Stimulated activated CD4-positive, alpha-beta T cell treated with anti-CD3 and anti-CD28 coated beads, Interleukin-2, amount 100 ng/mL, for 48 hours (primary cell): ENCODE measurements at regions not wholly inside any gene's neighbourhood (a gene's known extent, or its start where the extent isn't known, plus 50 kb on each side); places are given as distances from the start of the nearest gene placed in this dataset.
"Not testable (repeated sequence)": the region's sequence is repeated elsewhere in the genome, so short reads cannot be mapped to it uniquely, and the experiment has no call there.

Experiments used
- DNase-seq, 2 donors: peaks; one replicate each; pipeline ENCODE4 v3.0.0-alpha.2; 2020

- no peak for DNase-seq
Measured at GRCh38 chr11:134505125-134505524, 93.1 kb upstream of the B3GAT1 start.

DNA sequence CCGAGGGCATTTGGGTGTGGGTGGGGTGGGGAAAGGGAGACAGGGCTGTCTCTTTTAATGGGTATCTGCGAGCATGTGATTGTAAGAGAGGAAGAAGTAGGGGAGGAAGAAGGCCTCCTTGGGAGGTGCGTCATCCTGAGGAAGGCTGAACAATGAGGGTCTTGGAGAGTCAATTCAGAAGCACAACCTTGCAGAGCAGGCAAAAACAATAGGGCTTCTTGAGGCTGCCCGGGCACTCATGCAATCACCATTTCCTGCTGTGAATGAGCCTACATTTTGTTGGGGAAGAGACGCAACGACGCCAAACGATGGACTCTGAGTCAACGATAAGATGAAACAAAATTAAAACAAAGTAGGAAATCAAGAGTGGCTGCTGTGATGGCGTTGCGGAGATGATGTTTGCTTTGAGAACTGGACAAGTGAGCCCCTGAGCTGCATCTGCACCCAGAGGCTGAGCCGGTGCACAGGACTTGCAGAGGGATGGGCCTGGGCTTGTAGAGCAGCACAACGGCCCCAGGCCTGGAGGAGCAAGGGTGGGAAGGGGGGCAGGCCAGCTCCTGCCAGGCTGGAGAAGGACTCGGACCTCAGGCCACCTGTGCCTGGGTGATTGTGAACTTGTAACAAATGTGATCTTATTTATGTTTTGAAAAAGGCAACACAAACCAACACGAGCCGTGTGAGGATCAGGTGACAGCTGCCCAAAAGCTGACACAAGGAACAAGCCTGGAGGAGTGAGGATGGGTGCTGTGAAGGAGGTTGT is 92.3 kb upstream of the B3GAT1 start:
- DNase-seq, result no peak

DNA sequence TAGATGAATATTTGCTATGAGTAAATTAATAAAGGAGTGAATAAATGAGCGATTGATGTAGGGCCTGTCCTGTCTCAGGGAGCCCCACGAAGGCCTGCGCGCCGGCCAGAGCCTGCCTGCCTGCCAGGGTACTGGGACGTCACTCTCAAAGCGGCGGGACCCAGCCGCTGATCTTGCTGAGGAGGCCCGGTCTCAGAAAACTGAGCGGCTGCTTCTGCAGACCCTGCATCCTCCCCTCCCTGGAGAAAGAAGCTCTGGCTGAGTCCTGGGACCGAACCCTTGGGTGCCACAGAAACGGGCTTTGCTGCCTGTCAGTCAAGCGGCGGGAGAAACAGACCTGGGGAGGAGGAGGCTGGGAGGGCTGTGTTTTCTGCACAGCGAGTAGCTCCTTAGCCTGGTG is 91.6 kb upstream of the B3GAT1 start:
- DNase-seq, result no peak

DNA sequence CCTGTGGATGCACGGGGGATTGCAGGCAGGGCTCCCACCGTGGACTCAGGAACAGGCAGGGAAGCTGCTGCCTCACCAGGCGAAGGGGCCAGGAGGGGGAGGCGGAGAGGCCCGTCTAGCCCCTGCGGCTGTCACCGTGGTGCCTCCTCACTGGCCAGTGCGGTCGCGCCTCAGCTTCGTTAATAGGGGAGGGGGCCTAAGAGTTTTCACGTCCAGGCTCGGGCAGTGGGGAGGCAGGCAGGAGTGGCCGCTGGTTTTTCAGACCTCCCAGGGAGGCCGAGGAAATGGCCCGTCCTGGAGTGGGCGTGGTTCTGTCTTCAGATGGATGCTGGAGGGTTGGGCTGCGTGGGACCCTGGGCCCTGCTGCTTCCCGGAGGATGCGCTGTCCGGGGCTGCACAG is 91.1 kb upstream of the B3GAT1 start:
- DNase-seq, result no peak

DNA sequence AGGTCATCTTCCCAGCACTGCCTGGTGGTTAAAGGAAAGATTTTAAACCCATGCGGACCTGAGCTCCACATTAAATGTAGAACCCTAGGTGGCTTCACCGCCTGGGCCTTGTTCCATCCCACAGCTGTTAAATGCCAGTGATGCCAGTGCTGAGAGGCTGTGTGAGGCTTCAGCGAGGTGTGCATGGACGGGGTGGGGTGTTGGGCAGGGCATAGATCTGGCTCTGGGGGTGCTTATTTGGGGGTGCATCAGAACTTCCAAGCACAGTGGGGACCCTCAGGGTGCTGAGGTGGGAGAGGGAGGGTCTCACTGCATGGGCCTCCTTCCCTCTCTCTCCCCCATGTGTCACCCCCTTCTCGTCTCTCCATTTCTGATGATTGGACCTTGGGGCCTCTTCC is 90.1 kb upstream of the B3GAT1 start:
- DNase-seq, result no peak

DNA sequence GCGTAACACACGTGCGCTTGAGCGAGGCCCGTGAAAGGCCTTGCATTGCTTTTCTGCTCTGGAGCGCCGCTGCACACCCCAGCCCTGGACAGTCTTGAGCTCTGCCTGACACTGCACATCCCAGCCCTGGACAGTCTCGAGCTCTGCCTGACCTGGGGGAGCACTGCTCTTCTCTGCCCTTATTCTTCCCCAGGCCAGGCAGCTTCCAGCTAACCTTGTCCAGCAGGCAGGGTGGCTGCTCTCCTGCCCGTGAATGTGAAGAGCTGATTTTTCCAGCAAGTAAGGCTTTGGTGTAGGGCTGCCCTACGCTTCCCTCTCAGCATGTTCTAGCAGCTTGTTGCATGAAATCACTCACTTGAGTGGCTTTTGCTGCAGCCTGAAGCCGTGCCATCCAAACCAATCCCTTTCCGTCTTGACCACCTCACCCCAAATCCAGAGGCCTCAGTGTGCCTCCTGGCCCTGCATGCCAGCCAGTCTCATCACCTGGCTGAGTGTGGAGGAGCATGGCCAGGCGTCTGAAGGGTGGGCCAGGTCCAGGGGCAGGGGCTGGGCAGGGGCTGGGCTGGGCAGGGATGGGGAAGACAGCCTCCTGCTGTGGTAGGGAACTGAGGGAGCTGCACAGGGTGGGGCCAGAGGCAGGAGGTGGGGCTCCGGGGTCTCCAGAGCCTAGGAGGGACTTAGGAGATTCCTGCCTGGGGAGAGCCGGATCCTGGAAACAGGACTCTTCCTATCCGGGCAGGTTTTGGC is 89.5 kb upstream of the B3GAT1 start:
- no peak for DNase-seq

GRCh38 chr11:134500621-134501020 is 88.6 kb upstream of the B3GAT1 start:
- DNase-seq, result no peak

DNA sequence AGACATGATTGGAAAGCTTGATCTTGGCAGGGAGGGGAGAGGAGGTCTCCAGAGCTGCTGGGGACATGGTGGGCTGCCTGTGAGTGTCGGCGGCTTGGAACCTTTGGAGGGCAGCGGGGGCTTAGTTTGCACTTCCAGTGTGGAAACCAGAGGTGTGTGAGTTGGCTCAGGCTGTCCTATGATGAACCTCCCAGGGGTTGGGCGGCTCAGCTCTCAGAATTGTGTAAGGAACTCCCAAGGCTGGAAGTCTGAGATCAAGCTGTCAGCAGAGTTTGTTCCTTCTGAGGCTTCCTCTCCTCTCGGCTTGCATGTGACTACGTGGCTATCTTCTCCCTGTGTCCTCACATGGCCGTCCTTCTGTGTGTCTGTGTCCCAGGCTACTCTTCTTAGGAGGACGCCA is 87.9 kb upstream of the B3GAT1 start:
- DNase-seq, result no peak

- no peak for DNase-seq
Measured at GRCh38 chr11:134498326-134499139, 86.5 kb upstream of the B3GAT1 start.

GRCh38 chr11:134497586-134497985 is 85.5 kb upstream of the B3GAT1 start:
- DNase-seq, result no peak

DNA sequence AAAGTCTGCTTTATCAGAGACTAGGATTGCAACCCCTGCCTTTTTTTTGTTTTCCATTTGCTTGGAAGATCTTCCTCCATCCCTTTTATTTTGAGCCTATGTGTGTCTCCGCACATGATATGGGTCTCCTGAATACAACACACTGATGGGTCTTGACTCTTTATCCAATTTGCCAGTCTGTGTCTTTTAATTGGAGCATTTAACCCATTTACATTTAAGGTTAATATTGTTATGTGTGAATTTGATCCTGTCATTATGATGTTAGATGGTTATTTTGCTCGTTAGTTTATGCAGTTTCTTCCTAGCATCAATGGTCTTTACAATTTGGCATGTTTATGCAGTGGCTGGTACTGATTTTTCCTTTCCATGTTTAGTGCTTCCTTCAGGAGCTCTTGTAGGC is 84.0 kb upstream of the B3GAT1 start:
- DNase-seq, result not testable (repeated sequence)

DNA sequence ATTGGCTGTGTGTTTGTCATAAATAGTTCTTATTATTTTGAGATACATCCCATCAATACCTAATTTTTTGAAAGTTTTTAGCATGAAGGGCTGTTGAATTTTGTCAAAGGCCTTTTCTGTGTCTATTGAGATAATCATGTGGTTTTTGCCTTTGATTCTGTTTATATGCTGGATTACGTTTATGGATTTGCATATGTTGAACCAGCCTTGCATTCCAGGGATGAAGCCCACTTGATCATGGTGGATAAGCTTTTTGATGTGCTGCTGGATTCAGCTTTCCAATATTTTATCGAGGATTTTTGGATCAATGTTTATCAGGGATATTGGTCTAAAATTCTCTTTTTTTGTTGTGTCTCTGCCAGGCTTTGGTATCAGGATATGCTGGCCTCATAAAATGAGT is 82.4 kb upstream of the B3GAT1 start:
- DNase-seq, result not testable (repeated sequence)

DNA sequence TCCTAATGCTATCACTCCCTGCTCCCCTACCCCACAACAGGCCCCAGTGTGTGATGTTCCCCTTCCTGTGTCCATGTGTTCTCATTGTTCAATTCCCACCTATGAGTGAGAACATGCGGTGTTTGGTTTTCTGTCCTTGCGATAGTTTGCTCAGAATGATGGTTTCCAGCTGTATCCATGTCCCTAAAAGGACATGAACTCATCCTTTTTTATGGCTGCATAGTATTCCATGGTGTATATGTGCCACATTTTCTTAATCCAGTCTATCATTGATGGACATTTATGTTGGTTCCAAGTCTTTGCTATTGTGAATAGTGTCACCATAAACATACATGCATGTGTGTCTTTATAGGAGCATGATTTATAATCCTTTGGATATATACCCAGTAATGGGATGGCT is 80.4 kb upstream of the B3GAT1 start:
- DNase-seq, result not testable (repeated sequence)

- DNase-seq, result no peak
Measured at GRCh38 chr11:134489728-134490127, 77.7 kb upstream of the B3GAT1 start.

DNA sequence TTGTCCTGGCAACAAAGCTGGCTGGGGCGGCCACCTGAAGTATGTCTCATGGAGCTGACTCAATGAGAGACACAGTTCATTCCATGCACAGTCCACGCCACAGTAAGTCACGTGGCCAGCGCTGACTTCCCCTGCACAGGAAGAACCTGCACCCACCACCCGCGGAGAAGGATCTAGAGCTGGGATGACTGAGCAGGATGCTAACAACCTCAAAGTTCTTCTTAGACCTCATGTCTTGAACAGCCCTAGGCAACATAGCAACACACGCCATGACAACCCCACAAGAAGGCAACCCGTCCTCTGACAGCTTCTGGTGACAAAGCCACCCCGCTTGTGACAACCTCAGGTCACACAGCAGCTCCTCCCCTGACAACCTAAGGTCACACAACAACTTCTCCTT is 76.9 kb upstream of the B3GAT1 start:
- no peak for DNase-seq

DNA sequence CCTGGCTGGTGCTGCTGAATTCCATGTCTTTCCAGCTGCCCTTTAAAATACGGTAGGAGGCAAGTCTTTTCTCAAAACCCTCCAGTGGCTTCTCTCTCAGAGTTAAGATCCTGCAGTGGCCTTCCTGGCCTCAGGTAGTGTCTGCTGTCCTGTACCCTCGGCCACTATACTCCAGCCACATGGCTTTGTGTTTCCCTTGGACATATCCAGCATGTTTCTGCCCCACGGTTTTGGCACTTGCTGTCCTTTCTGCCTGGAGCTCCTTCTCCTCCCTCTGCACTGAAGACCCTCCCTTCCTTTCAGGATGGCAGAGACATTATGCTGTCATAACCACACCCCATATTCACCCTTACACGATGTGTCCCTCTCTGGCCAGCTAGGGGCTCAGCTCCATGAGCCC is 76.5 kb upstream of the B3GAT1 start:
- no peak for DNase-seq

DNA sequence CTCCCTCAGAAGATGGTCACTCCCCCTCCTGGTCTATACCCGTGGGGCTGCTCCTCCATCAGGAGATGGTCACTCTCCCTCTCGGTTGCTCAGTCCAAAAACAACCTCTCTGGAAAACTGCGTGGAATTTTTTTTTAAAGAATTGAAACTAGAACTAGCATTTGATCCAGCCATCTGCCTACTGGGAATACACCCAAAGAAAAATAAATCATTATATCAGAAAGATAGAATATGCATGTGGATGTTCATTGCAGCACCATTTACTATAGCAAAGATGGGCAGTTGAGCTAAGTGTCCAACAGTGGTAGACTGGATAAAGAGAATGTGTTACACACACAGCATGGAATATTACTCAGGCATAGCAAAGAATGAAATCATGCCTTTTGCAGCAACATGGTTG is 75.7 kb upstream of the B3GAT1 start:
- DNase-seq, result no peak

GRCh38 chr11:134486704-134487103 is 74.7 kb upstream of the B3GAT1 start:
- DNase-seq, result no peak

- DNase-seq, result no peak
Measured at GRCh38 chr11:134486106-134486505, 74.1 kb upstream of the B3GAT1 start.

DNA sequence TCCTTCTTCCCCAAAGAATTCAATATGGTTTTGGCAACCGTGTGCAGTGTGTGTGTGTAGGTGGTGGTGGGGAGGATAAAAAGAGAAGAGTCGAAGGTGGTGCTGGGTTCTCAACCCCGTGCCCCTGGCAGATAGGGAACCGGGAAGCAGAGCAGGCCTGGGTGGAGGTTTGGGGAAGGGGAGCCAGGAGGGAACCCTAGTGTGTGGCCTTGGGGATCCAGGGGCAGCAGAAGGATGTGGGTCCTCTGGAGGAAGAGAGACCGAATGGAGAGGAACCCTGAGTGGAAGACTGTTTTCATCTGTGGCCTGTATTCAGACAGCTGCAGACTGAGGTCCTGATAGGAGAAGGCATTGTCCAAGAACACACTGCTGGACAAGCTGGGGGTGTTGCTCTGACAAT is 73.3 kb upstream of the B3GAT1 start:
- no peak for DNase-seq

DNA sequence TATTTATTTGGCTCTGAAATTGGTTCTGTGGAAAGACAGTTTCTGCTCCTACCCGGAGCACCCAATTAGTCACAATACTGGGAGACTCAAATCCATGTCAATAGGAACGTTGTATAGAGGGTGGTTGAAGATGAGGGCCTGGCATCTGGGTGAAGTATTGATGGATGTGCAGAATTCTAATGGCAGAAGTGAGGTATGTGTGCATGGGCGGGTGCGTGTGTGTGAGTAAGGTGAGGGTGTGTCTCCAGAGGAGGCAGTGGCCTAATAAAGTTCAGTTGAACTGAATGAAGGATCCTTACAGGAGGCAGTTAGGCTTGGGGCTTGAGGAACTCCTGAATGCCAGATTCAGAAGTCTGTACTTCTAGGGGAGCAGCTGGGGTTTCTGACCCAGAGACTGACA is 71.8 kb upstream of the B3GAT1 start:
- no peak for DNase-seq

- no peak for DNase-seq
Measured at GRCh38 chr11:134483291-134483690, 71.2 kb upstream of the B3GAT1 start.

DNA sequence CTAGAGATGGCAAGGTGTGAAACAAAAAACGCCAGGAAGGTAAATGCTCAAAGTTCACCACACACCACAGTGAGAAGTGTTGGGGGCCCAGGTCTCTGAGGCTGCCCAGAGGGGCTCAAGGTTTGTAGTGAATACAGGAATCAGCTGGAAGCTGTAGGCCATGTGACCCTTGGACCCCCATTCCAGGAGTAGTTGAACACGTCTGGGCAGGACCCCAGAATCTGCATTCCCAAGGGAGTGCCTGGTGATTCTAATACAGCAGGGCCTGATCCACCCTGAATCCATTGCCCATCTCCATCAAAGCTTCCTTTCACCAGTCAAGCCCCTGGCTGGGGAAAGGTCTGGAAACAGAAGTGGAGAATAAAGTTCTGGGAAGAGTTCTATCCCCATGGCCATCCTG is 70.8 kb upstream of the B3GAT1 start:
- DNase-seq, result no peak
